Sigmoid colon (tissue), 4 donors: ENCODE measurements at regions not wholly inside any gene's neighbourhood (a gene's known extent, or its start where the extent isn't known, plus 50 kb on each side); places are given as distances from the start of the nearest gene placed in this dataset.

Experiments used
- CTCF ChIP-seq, 4 experiments: fragments of 450-650 bp in 3 of 4; fragments of 200-600 bp in 1 of 4; IDR thresholded peaks; one replicate each; pipeline ENCODE4 v1.5.1; 2016 to 2019; ENCODE audit warnings: antibody characterized with exemption in 4 of 4, mild to moderate bottlenecking in 3 of 4, moderate library complexity in 2 of 4
- EP300 ChIP-seq, 4 donors: sonication (generic); formaldehyde crosslinking; IDR thresholded peaks; one replicate each; pipeline ENCODE4 v1.6.1; 2017; ENCODE audit warnings: antibody characterized with exemption in 4 of 4

DNA sequence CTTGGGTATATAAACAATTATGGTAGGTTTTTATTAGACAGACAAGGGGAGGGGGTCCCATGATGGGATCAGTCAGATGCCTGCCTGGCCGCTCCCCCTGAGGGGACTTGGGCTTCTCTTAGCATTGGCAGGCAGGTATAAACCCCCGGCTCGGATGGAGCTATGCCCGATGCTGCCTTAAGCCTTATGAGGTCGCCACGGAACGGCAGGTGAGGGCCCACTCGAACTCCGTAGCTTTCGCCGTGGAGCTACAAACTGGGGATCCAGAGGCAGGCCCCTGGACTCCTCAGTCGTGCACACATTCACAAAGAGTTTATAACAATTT is 148.8 kb downstream of the TRIM27 start:
- no peak for TF ChIP-seq CTCF (IDR thresholded peaks at IDR 0.05)
- no peak for TF ChIP-seq EP300 (IDR thresholded peaks at IDR 0.05)
